Naive thymus-derived CD4-positive, alpha-beta T cell (primary cell): ENCODE measurements at regions not wholly inside any gene's neighbourhood (a gene's known extent, or its start where the extent isn't known, plus 50 kb on each side); places are given as distances from the start of the nearest gene placed in this dataset.

Source experiments
- ATAC-seq: fragments of 150-1000 bp; cut with Tn5 transposase; 2 replicates; pipeline ENCODE4 v1.10.0; 2021; ENCODE audit warnings: mild to moderate bottlenecking, moderate library complexity
- CTCF ChIA-PET: fragments of 350-600 bp; sonication (Branson Sonifier 250); formaldehyde crosslinking; loops from one replicate; lab custom pipeline; 2021; ENCODE audit warnings: antibody characterized with exemption; lab: Charles Lee
- POLR2A ChIA-PET: fragments of 350-600 bp; sonication (Branson Sonifier 250); formaldehyde crosslinking; loops from one replicate; lab custom pipeline; 2021; ENCODE audit warnings: antibody characterized with exemption, inconsistent platforms; lab: Charles Lee
- DNase-seq, 9 donors: peaks; one replicate each; pipeline versions ENCODE4 v3.0.0 to v3.0.0-alpha.2; 2020 to 2022; ENCODE audit warnings: mixed read lengths in 1 of 9
- H3K27ac ChIP-seq: one replicate; pipeline ENCODE4 v1.7.0; 2013; ENCODE audit warnings: mild to moderate bottlenecking, low read depth, low read length, moderate library complexity
- H3K27me3 ChIP-seq, 2 donors: one replicate each; pipeline ENCODE4 v1.7.0; 2013; ENCODE audit warnings: low read length in 2 of 2, mild to moderate bottlenecking in 2 of 2, moderate library complexity in 2 of 2; ENCODE audit not compliant: control insufficient read depth in 2 of 2, insufficient read depth in 2 of 2
- H3K36me3 ChIP-seq, 3 experiments: 1 replicate in 2 of 3; 2 replicates in 1 of 3; pipeline ENCODE4 v1.7.0; 2013; ENCODE audit warnings: low read length in 3 of 3, mild to moderate bottlenecking in 3 of 3, moderate library complexity in 1 of 3; ENCODE audit not compliant: insufficient read depth in 3 of 3, control insufficient read depth in 2 of 3
- H3K4me1 ChIP-seq, 2 donors: one replicate each; pipeline ENCODE4 v1.7.0; 2013; ENCODE audit warnings: low read length in 2 of 2, mild to moderate bottlenecking in 2 of 2, moderate library complexity in 1 of 2; ENCODE audit not compliant: control insufficient read depth in 2 of 2, insufficient read depth in 2 of 2
- H3K4me3 ChIP-seq: 2 replicates; pipeline ENCODE4 v1.7.0; 2013; ENCODE audit warnings: mild to moderate bottlenecking, low read length
- H3K9me3 ChIP-seq, 3 experiments: 1 replicate in 2 of 3; 2 replicates in 1 of 3; pipeline ENCODE4 v1.7.0; 2013; ENCODE audit warnings: low read length in 3 of 3; ENCODE audit not compliant: control insufficient read depth in 2 of 3
- H3K27ac Mint-ChIP-seq, 9 donors: one replicate each; pipeline ENCODE4 v1.8.0; 2020 to 2022; ENCODE audit warnings: mixed read lengths in 9 of 9, mild to moderate bottlenecking in 8 of 9, moderate library complexity in 5 of 9, inconsistent platforms in 2 of 9
- H3K27me3 Mint-ChIP-seq, 5 donors: one replicate each; pipeline ENCODE4 v1.8.0; 2021 to 2022; ENCODE audit warnings: mixed read lengths in 5 of 5, mild to moderate bottlenecking in 1 of 5
- H3K36me3 Mint-ChIP-seq, 5 donors: one replicate each; pipeline ENCODE4 v1.8.0; 2020 to 2022; ENCODE audit warnings: mixed read lengths in 5 of 5, mild to moderate bottlenecking in 3 of 5, inconsistent platforms in 1 of 5
- H3K4me1 Mint-ChIP-seq, 7 donors: one replicate each; pipeline ENCODE4 v1.8.0; 2020 to 2022; ENCODE audit warnings: mixed read lengths in 7 of 7, mild to moderate bottlenecking in 3 of 7, inconsistent platforms in 1 of 7
- H3K4me3 Mint-ChIP-seq, 10 donors: one replicate each; pipeline ENCODE4 v1.8.0; 2020 to 2022; ENCODE audit warnings: mild to moderate bottlenecking in 10 of 10, mixed read lengths in 10 of 10, moderate library complexity in 6 of 10, inconsistent platforms in 2 of 10
- H3K9me3 Mint-ChIP-seq, 11 donors: one replicate each; pipeline ENCODE4 v1.8.0; 2020 to 2022; ENCODE audit warnings: mixed read lengths in 11 of 11, mild to moderate bottlenecking in 4 of 11, inconsistent platforms in 1 of 11, moderate library complexity in 1 of 11
- intact Hi-C, 2 donors: fragments of 100-400 bp; cut with micrococcal nuclease; formaldehyde crosslinking; loops; one replicate each; pipeline ENCODE4 v1.15.1; 2023

- Mint-ChIP-seq H3K4me3 (peak overlapping the region in 2 of 10 donors; percentile 25 to 44), H3K9me3 (peaks cover 0 to 3% (median 0%) of the 10 kb centered on the region in 11 donors), H3K27ac (peak overlapping the region in 3 of 9 donors; percentile 43 to 70 (median 51)), H3K36me3 (no peaks in the 10 kb centered on the region), H3K4me1 (peaks cover 0 to 22% (median 6%) of the 10 kb centered on the region in 7 donors), H3K27me3 (peaks cover 0 to 3% (median 0%) of the 10 kb centered on the region in 5 donors)
- no peak overlapping the region for H3K4me3 ChIP-seq
- intact Hi-C loops = no loop called here
- H3K4me1 ChIP-seq = no peaks in the 10 kb centered on the region
- DNase-seq (peak in 4 of 9 donors; percentile 0 to 37 (median 8)), ATAC-seq (peak; percentile 51)
- H3K9me3 ChIP-seq = no peaks in the 10 kb centered on the region
- H3K36me3 ChIP-seq = no peaks in the 10 kb centered on the region
- H3K27me3 ChIP-seq = no peaks in the 10 kb centered on the region
- POLR2A ChIA-PET = interaction anchor here (0.9 kb wide), 1 partner anchor 9 kb away, joined by 3 read pairs; no protein-coding TSS in a partner anchor
- CTCF ChIA-PET = no interaction called here
- no peak overlapping the region for H3K27ac ChIP-seq
These were observed 131.9 kb downstream of the NPR3 start for GRCh38 chr5:32842813-32843530.

DNA sequence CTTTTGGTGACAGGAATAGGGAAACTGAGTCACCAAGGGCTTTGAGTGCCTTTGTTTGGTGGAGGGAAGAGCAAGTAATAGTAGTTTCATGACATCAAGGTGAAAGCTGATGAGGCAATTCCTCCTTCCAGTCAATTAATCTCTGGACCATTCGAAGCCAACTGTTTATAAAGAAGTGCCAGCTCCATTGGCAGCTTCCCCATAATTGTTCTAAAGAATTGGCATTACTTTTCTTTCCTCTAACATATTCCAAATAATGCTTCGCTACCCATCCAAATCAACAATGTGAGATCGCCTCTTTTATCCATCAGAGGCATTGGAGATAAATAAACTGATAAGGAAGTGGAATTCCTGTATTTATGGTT, 132.4 kb downstream of the NPR3 start:
- intact Hi-C loops = no loop called here
- Histone ChIP-seq H3K4me3 (no peak overlapping the region), H3K27me3 (no peaks in the 10 kb centered on the region), H3K36me3 (no peaks in the 10 kb centered on the region), H3K27ac (no peak overlapping the region), H3K4me1 (no peaks in the 10 kb centered on the region), H3K9me3 (no peaks in the 10 kb centered on the region)
- H3K27ac Mint-ChIP-seq = peak overlapping the region in 1 of 9 donors; percentile 25
- H3K4me1 Mint-ChIP-seq = peaks cover 0 to 22% (median 6%) of the 10 kb centered on the region in 7 donors
- H3K4me3 Mint-ChIP-seq = peak overlapping the region in 1 of 10 donors; percentile 44
- CTCF ChIA-PET = no interaction called here
- POLR2A ChIA-PET = interaction anchor here (0.9 kb wide), 1 partner anchor 8 kb away, joined by 3 read pairs; no protein-coding TSS in a partner anchor
- peaks cover 0 to 3% (median 0%) of the 10 kb centered on the region in 5 donors for H3K27me3 Mint-ChIP-seq
- no peak for ATAC-seq
- peaks cover 0 to 5% (median 0%) of the 10 kb centered on the region in 11 donors for H3K9me3 Mint-ChIP-seq
- H3K36me3 Mint-ChIP-seq = no peaks in the 10 kb centered on the region
- no peak for DNase-seq

- intact Hi-C loops = no loop called here
- DNase-seq = no peak
- Histone ChIP-seq H3K9me3 (no peaks in the 10 kb centered on the region), H3K36me3 (no peaks in the 10 kb centered on the region), H3K27me3 (no peaks in the 10 kb centered on the region), H3K27ac (no peak overlapping the region), H3K4me1 (no peaks in the 10 kb centered on the region), H3K4me3 (no peak overlapping the region)
- no peak for ATAC-seq
- no peak overlapping the region for H3K4me3 Mint-ChIP-seq
- H3K9me3 Mint-ChIP-seq = peaks cover 0 to 10% (median 1%) of the 10 kb centered on the region in 11 donors
- H3K27ac Mint-ChIP-seq = no peak overlapping the region
- ChIA-PET CTCF (no interaction called here), POLR2A (no interaction called here)
- H3K27me3 Mint-ChIP-seq = peaks cover 0 to 4% (median 0%) of the 10 kb centered on the region in 5 donors
- H3K36me3 Mint-ChIP-seq = no peaks in the 10 kb centered on the region
- H3K4me1 Mint-ChIP-seq = peaks cover 0 to 22% (median 6%) of the 10 kb centered on the region in 7 donors
These were observed 134.1 kb downstream of the NPR3 start for GRCh38 chr5:32845171-32845570.

GRCh38 chr5:32848120-32848519, 137.0 kb downstream of the NPR3 start:
- Histone ChIP-seq H3K4me3 (no peak overlapping the region), H3K4me1 (no peaks in the 10 kb centered on the region), H3K27me3 (no peaks in the 10 kb centered on the region), H3K9me3 (no peaks in the 10 kb centered on the region), H3K27ac (no peak overlapping the region), H3K36me3 (no peaks in the 10 kb centered on the region)
- Mint-ChIP-seq H3K36me3 (no peaks in the 10 kb centered on the region), H3K9me3 (peaks cover 0 to 13% (median 2%) of the 10 kb centered on the region in 11 donors), H3K4me1 (peaks cover 0 to 12% (median 3%) of the 10 kb centered on the region in 7 donors), H3K4me3 (no peak overlapping the region), H3K27ac (peak overlapping the region in 1 of 9 donors; percentile 74), H3K27me3 (peaks cover 0 to 10% (median 8%) of the 10 kb centered on the region in 5 donors)
- intact Hi-C loops = no loop called here
- ChIA-PET CTCF (no interaction called here), POLR2A (no interaction called here)
- no peak for ATAC-seq
- no peak for DNase-seq

GRCh38 chr5:32848681-32849080, 137.6 kb downstream of the NPR3 start:
- ChIA-PET POLR2A (no interaction called here), CTCF (no interaction called here)
- H3K27me3 ChIP-seq = no peaks in the 10 kb centered on the region
- Mint-ChIP-seq H3K27me3 (peaks cover 0 to 10% (median 8%) of the 10 kb centered on the region in 5 donors), H3K36me3 (no peaks in the 10 kb centered on the region), H3K4me1 (peaks cover 0 to 6% (median 1%) of the 10 kb centered on the region in 7 donors), H3K9me3 (peaks cover 0 to 15% (median 2%) of the 10 kb centered on the region in 11 donors), H3K27ac (no peak overlapping the region), H3K4me3 (no peak overlapping the region)
- no peak overlapping the region for H3K4me3 ChIP-seq
- no peaks in the 10 kb centered on the region for H3K36me3 ChIP-seq
- ATAC-seq = no peak
- H3K9me3 ChIP-seq = no peaks in the 10 kb centered on the region
- intact Hi-C loops = no loop called here
- H3K4me1 ChIP-seq = no peaks in the 10 kb centered on the region
- no peak overlapping the region for H3K27ac ChIP-seq
- no peak for DNase-seq

DNA sequence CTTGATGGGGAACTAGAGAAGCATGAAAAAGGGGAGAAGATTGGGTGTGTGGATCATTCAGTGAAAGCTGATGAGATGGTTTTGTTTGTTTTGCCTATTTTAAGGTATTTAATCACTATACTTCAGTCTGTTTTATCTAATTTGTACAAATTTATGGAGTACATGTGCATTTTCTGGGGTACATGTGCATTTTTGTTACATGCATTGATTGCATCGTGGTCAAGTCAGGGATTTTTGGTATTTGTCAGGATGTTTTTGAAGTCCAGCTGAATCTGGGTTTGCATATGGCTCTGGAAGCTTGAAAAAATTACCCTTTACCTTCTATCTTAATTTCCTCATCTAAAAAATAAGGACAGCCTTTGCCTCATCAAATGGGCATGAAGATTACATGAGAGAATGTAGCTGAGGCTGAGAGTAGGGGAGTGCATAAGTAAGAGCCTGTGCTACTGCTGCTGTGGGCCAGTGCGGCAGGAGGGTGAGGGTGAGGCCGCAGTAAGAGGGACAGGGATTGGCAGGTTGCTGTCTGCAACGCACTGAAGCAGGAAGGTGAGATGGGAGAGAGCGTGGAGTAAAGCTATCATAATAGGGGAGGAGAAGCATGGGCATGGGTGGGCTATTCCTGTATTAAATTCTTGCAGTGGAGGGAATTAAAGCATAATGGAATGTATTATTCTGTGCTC, 139.8 kb downstream of the NPR3 start:
- H3K27ac ChIP-seq = no peak overlapping the region
- Mint-ChIP-seq H3K9me3 (peaks cover 0 to 15% (median 4%) of the 10 kb centered on the region in 11 donors), H3K27ac (no peak overlapping the region), H3K36me3 (no peaks in the 10 kb centered on the region), H3K4me1 (peaks cover 0 to 3% (median 0%) of the 10 kb centered on the region in 7 donors), H3K27me3 (peaks cover 0 to 10% (median 8%) of the 10 kb centered on the region in 5 donors), H3K4me3 (no peak overlapping the region)
- no peak for ATAC-seq
- ChIA-PET CTCF (no interaction called here), POLR2A (no interaction called here)
- H3K36me3 ChIP-seq = no peaks in the 10 kb centered on the region
- no peaks in the 10 kb centered on the region for H3K4me1 ChIP-seq
- no peak overlapping the region for H3K4me3 ChIP-seq
- H3K27me3 ChIP-seq = no peaks in the 10 kb centered on the region
- no peak for DNase-seq
- intact Hi-C loops = no loop called here
- H3K9me3 ChIP-seq = no peaks in the 10 kb centered on the region
